GM06990 (cell line): ENCODE measurements at regions not wholly inside any gene's neighbourhood (a gene's known extent, or its start where the extent isn't known, plus 50 kb on each side); places are given as distances from the start of the nearest gene placed in this dataset.

Source experiments
- DNase-seq: peaks from one replicate; pipeline ENCODE4 v3.0.0-alpha.2; 2011; ENCODE audit not compliant: insufficient read length; ENCODE audit errors: extremely low read depth
- H3K27me3 ChIP-seq: replicated peaks from 2 replicates; pipeline ENCODE4 v1.6.0; 2011; ENCODE audit warnings: low read length; ENCODE audit not compliant: control insufficient read depth, insufficient read depth
- H3K36me3 ChIP-seq: 2 replicates; pipeline ENCODE4 v1.5.1; 2011; ENCODE audit warnings: low read length; ENCODE audit not compliant: control insufficient read depth, insufficient read depth
- H3K4me3 ChIP-seq: replicated peaks from 2 replicates; pipeline ENCODE4 v1.5.1; 2011; ENCODE audit warnings: low read depth, mild to moderate bottlenecking, control low read depth, low read length
- CTCF ChIP-seq: IDR thresholded peaks from 2 replicates; pipeline ENCODE4 v1.5.1; 2011; ENCODE audit warnings: low read length, control low read depth, mild to moderate bottlenecking, inconsistent platforms; ENCODE audit not compliant: insufficient read depth, poor library complexity, severe bottlenecking

- no peaks in the 10 kb centered on the region for H3K27me3 ChIP-seq
- no peak for TF ChIP-seq CTCF
- no peaks in the 10 kb centered on the region for H3K36me3 ChIP-seq
- H3K4me3 ChIP-seq, result no peak overlapping the region
- DNase-seq, result no peak
These were observed 756.6 kb downstream of the TSN start for GRCh38 chr2:122512091-122512490.

- no peaks in the 10 kb centered on the region for H3K27me3 ChIP-seq
- no peaks in the 10 kb centered on the region for H3K36me3 ChIP-seq
- no peak for DNase-seq
- no peak for TF ChIP-seq CTCF
- H3K4me3 ChIP-seq, result no peak overlapping the region
These were observed 759.1 kb downstream of the TSN start for GRCh38 chr2:122514451-122514996.

GRCh38 chr2:122515731-122516290, 760.4 kb downstream of the TSN start:
- Histone ChIP-seq H3K27me3 (no peaks in the 10 kb centered on the region), H3K36me3 (no peaks in the 10 kb centered on the region), H3K4me3 (no peak overlapping the region)
- DNase-seq, result no peak
- no peak for TF ChIP-seq CTCF

GRCh38 chr2:122516775-122517174, 761.3 kb downstream of the TSN start:
- no peak for DNase-seq
- no peaks in the 10 kb centered on the region for H3K27me3 ChIP-seq
- no peaks in the 10 kb centered on the region for H3K36me3 ChIP-seq
- no peak for TF ChIP-seq CTCF
- H3K4me3 ChIP-seq, result no peak overlapping the region

- H3K27me3 ChIP-seq, result no peaks in the 10 kb centered on the region
- TF ChIP-seq CTCF, result peak; percentile 22
- DNase-seq, result no peak
- no peaks in the 10 kb centered on the region for H3K36me3 ChIP-seq
- H3K4me3 ChIP-seq, result no peak overlapping the region
These were observed 763.9 kb downstream of the TSN start for GRCh38 chr2:122519366-122519765.
